Transverse colon (tissue), 4 donors: ENCODE measurements at regions not wholly inside any gene's neighbourhood (a gene's known extent, or its start where the extent isn't known, plus 50 kb on each side); places are given as distances from the start of the nearest gene placed in this dataset.

ENCODE experiments used
- EP300 ChIP-seq: sonication (generic); formaldehyde crosslinking; IDR thresholded peaks from one replicate; pipeline ENCODE4 v1.6.1; 2017; ENCODE audit warnings: antibody characterized with exemption, low read depth
- POLR2A ChIP-seq: fragments of 450-650 bp; IDR thresholded peaks from one replicate; pipeline ENCODE4 v1.6.1; 2016; ENCODE audit warnings: antibody characterized with exemption, mild to moderate bottlenecking, moderate library complexity
- POLR2AphosphoS5 ChIP-seq, 3 donors: sonication (generic); formaldehyde crosslinking; IDR thresholded peaks; one replicate each; pipeline ENCODE4 v1.6.1; 2016; ENCODE audit warnings: antibody characterized with exemption in 3 of 3
- TF ChIP-seq, protein P1 (sequence below), 5 experiments: fragments of 200-600 bp in 3 of 5; fragments of 450-650 bp in 2 of 5; sonication (generic) in 3 of 5; IDR thresholded peaks; 1 replicate in 2 of 5; 2 replicates in 3 of 5; pipeline ENCODE4 v1.5.1; 2016 to 2017; ENCODE audit warnings: antibody characterized with exemption in 5 of 5, inconsistent platforms in 3 of 5, mild to moderate bottlenecking in 2 of 5, moderate library complexity in 1 of 5

DNA sequence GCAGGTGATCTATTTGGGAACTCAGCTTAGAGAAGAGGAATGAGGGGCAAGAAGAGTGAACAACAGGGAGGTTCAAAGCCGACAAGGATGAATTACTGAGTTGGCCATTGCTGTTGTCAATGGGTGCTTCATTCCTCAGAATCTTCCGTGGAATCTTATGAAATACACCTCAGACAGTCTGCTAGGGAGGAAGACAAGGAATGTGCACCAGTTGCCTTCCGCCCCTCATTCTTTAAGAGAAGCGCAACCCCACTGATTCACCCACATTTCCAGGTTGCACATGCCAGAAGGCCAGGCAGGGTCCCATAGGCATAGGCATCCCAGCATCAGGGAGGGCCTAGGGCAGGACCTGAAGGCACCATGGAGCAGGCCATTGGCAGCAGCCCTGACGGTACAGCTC is 127.5 kb upstream of the TNFAIP3 start:
- TF ChIP-seq, protein P1, sequence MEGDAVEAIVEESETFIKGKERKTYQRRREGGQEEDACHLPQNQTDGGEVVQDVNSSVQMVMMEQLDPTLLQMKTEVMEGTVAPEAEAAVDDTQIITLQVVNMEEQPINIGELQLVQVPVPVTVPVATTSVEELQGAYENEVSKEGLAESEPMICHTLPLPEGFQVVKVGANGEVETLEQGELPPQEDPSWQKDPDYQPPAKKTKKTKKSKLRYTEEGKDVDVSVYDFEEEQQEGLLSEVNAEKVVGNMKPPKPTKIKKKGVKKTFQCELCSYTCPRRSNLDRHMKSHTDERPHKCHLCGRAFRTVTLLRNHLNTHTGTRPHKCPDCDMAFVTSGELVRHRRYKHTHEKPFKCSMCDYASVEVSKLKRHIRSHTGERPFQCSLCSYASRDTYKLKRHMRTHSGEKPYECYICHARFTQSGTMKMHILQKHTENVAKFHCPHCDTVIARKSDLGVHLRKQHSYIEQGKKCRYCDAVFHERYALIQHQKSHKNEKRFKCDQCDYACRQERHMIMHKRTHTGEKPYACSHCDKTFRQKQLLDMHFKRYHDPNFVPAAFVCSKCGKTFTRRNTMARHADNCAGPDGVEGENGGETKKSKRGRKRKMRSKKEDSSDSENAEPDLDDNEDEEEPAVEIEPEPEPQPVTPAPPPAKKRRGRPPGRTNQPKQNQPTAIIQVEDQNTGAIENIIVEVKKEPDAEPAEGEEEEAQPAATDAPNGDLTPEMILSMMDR (IDR thresholded peaks at IDR 0.05) = no peak
- TF ChIP-seq POLR2AphosphoS5 (IDR thresholded peaks at IDR 0.05) (no peak), EP300 (no peak), POLR2A (no peak)
